HL-60 (cell line): ENCODE measurements at regions not wholly inside any gene's neighbourhood (a gene's known extent, or its start where the extent isn't known, plus 50 kb on each side); places are given as distances from the start of the nearest gene placed in this dataset.

Experiments used
- REST ChIP-seq: IDR thresholded peaks from 2 replicates; pipeline ENCODE4 v1.6.1; 2012; ENCODE audit warnings: low read depth; ENCODE audit not compliant: insufficient replicate concordance
- TF ChIP-seq, protein P1 (sequence below): IDR thresholded peaks from one replicate; pipeline ENCODE4 v1.5.1; 2011; ENCODE audit warnings: low read length, control low read depth, inconsistent platforms; ENCODE audit not compliant: insufficient read depth

- TF ChIP-seq, protein P1, sequence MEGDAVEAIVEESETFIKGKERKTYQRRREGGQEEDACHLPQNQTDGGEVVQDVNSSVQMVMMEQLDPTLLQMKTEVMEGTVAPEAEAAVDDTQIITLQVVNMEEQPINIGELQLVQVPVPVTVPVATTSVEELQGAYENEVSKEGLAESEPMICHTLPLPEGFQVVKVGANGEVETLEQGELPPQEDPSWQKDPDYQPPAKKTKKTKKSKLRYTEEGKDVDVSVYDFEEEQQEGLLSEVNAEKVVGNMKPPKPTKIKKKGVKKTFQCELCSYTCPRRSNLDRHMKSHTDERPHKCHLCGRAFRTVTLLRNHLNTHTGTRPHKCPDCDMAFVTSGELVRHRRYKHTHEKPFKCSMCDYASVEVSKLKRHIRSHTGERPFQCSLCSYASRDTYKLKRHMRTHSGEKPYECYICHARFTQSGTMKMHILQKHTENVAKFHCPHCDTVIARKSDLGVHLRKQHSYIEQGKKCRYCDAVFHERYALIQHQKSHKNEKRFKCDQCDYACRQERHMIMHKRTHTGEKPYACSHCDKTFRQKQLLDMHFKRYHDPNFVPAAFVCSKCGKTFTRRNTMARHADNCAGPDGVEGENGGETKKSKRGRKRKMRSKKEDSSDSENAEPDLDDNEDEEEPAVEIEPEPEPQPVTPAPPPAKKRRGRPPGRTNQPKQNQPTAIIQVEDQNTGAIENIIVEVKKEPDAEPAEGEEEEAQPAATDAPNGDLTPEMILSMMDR: no peak
- TF ChIP-seq REST: no peak
Observed at GRCh38 chr9:109894473-109894872, 114.5 kb downstream of the PALM2AKAP2 start.
